H9 (cell line): ENCODE measurements at regions not wholly inside any gene's neighbourhood (a gene's known extent, or its start where the extent isn't known, plus 50 kb on each side); places are given as distances from the start of the nearest gene placed in this dataset.

Experiments used
- DNase-seq: peaks from one replicate; pipeline ENCODE4 v3.0.0-alpha.2; 2017
- H2AFZ ChIP-seq: one replicate; pipeline ENCODE4 v1.6.1; 2013; ENCODE audit warnings: mild to moderate bottlenecking, low read length, control low read depth, moderate library complexity
- H2AK5ac ChIP-seq: 2 replicates; pipeline ENCODE4 v1.6.1; 2013; ENCODE audit warnings: low read length, control low read depth, mixed read lengths; ENCODE audit not compliant: insufficient read length
- H2BK120ac ChIP-seq: one replicate; pipeline ENCODE4 v1.6.1; 2013; ENCODE audit warnings: low read depth, mild to moderate bottlenecking, low read length, control low read depth, inconsistent platforms; ENCODE audit not compliant: poor library complexity, severe bottlenecking
- H2BK12ac ChIP-seq: 2 replicates; pipeline ENCODE4 v1.6.1; 2013; ENCODE audit warnings: low read length, control low read depth, mixed read lengths, low read depth; ENCODE audit not compliant: insufficient read length
- H2BK15ac ChIP-seq: 2 replicates; pipeline ENCODE4 v1.6.1; 2013; ENCODE audit warnings: low read depth, low read length, control low read depth
- H2BK20ac ChIP-seq: one replicate; pipeline ENCODE4 v1.6.1; 2013; ENCODE audit warnings: low read depth, mild to moderate bottlenecking, low read length, control low read depth, inconsistent platforms; ENCODE audit not compliant: poor library complexity, severe bottlenecking
- H2BK5ac ChIP-seq: 2 replicates; pipeline ENCODE4 v1.6.1; 2013; ENCODE audit warnings: low read length, control low read depth, mixed read lengths; ENCODE audit not compliant: insufficient read length
- H3K14ac ChIP-seq: 2 replicates; pipeline ENCODE4 v1.6.1; 2013; ENCODE audit warnings: low read length, control low read depth; ENCODE audit not compliant: insufficient read depth
- H3K18ac ChIP-seq: 2 replicates; pipeline ENCODE4 v1.6.1; 2013; ENCODE audit warnings: low read depth, mild to moderate bottlenecking, mixed read lengths, low read length, control low read depth; ENCODE audit not compliant: insufficient read length
- H3K23ac ChIP-seq: 2 replicates; pipeline ENCODE4 v1.6.1; 2013; ENCODE audit warnings: low read length, control low read depth, mixed read lengths, low read depth; ENCODE audit not compliant: insufficient read length
- H3K23me2 ChIP-seq: 2 replicates; pipeline ENCODE4 v1.6.1; 2013; ENCODE audit warnings: low read depth, mild to moderate bottlenecking, mixed read lengths, low read length, control low read depth; ENCODE audit not compliant: insufficient read length, poor library complexity, severe bottlenecking
- H3K27ac ChIP-seq: 2 replicates; pipeline ENCODE4 v1.5.1; 2013; ENCODE audit warnings: low read length, control low read depth, mixed read lengths, low read depth; ENCODE audit not compliant: insufficient read length
- H3K27me3 ChIP-seq: 2 replicates; pipeline ENCODE4 v1.6.1; 2013; ENCODE audit warnings: low read length, control low read depth, inconsistent platforms; ENCODE audit not compliant: insufficient read depth
- H3K4ac ChIP-seq: 2 replicates; pipeline ENCODE4 v1.6.1; 2013; ENCODE audit warnings: low read depth, mild to moderate bottlenecking, control low read depth, inconsistent platforms, low read length, moderate library complexity
- H3K4me1 ChIP-seq: 2 replicates; pipeline ENCODE4 v1.6.1; 2013; ENCODE audit warnings: low read length, control low read depth, inconsistent platforms; ENCODE audit not compliant: insufficient read depth
- H3K4me2 ChIP-seq: 2 replicates; pipeline ENCODE4 v1.6.1; 2013; ENCODE audit warnings: low read length, control low read depth, mixed read lengths; ENCODE audit not compliant: insufficient read length, insufficient read depth
- H3K56ac ChIP-seq: 2 replicates; pipeline ENCODE4 v1.6.1; 2013; ENCODE audit warnings: low read depth, mild to moderate bottlenecking, mixed read lengths, low read length, control low read depth; ENCODE audit not compliant: insufficient read length
- H3K79me1 ChIP-seq: 2 replicates; pipeline ENCODE4 v1.6.1; 2013; ENCODE audit warnings: low read depth, mild to moderate bottlenecking, moderate library complexity, low read length, control low read depth, inconsistent platforms; ENCODE audit not compliant: insufficient read depth, poor library complexity, severe bottlenecking
- H3K79me2 ChIP-seq: 2 replicates; pipeline ENCODE4 v1.6.1; 2013; ENCODE audit warnings: low read length, control low read depth, inconsistent platforms; ENCODE audit not compliant: insufficient read depth
- H3K9ac ChIP-seq: 2 replicates; pipeline ENCODE4 v1.6.1; 2013; ENCODE audit warnings: low read length, control low read depth, mixed read lengths; ENCODE audit not compliant: insufficient read length; ENCODE audit errors: extremely low read depth
- H3K9me3 ChIP-seq: one replicate; pipeline ENCODE4 v1.6.1; 2013; ENCODE audit warnings: low read depth, low read length, inconsistent platforms; ENCODE audit not compliant: control insufficient read depth
- H3T11ph ChIP-seq: one replicate; pipeline ENCODE4 v1.6.1; 2013; ENCODE audit warnings: mild to moderate bottlenecking, low read length, control low read depth, inconsistent platforms
- H4K20me1 ChIP-seq: one replicate; pipeline ENCODE4 v1.6.1; 2013; ENCODE audit not compliant: control insufficient read depth, insufficient read length, insufficient read depth
- H4K5ac ChIP-seq: 2 replicates; pipeline ENCODE4 v1.6.1; 2013; ENCODE audit warnings: low read depth, mild to moderate bottlenecking, mixed read lengths, low read length, control low read depth; ENCODE audit not compliant: insufficient read length
- H4K8ac ChIP-seq: replicated peaks from 2 replicates; pipeline ENCODE4 v1.6.1; 2013; ENCODE audit warnings: low read length, control low read depth, mixed read lengths, low read depth; ENCODE audit not compliant: insufficient read length
- H4K91ac ChIP-seq: 2 replicates; pipeline ENCODE4 v1.6.1; 2013; ENCODE audit warnings: low read depth, mild to moderate bottlenecking, moderate library complexity, mixed read lengths, low read length, control low read depth; ENCODE audit not compliant: insufficient read length
- H3K27ac Mint-ChIP-seq, 3 experiments: 2 replicates in 2 of 3; 3 replicates in 1 of 3; pipeline ENCODE4 v1.8.0; 2020 to 2021; ENCODE audit warnings: mixed read lengths in 3 of 3, mild to moderate bottlenecking in 1 of 3, moderate library complexity in 1 of 3
- H3K27me3 Mint-ChIP-seq: 2 replicates; pipeline ENCODE4 v1.8.0; 2021; ENCODE audit warnings: low read depth, mild to moderate bottlenecking, moderate library complexity, mixed read lengths
- H3K36me3 Mint-ChIP-seq, 3 experiments: 2 replicates in 2 of 3; 3 replicates in 1 of 3; pipeline ENCODE4 v1.8.0; 2020 to 2021; ENCODE audit warnings: low read depth in 3 of 3, mixed read lengths in 3 of 3; ENCODE audit not compliant: insufficient read depth in 1 of 3
- H3K4me1 Mint-ChIP-seq, 2 experiments: 2 replicates each; pipeline ENCODE4 v1.8.0; 2020; ENCODE audit warnings: mixed read lengths in 2 of 2
- H3K4me3 Mint-ChIP-seq, 2 experiments: 2 replicates in 1 of 2; 3 replicates in 1 of 2; pipeline ENCODE4 v1.8.0; 2020 to 2021; ENCODE audit warnings: mild to moderate bottlenecking in 2 of 2, mixed read lengths in 2 of 2, moderate library complexity in 1 of 2
- H3K9me3 Mint-ChIP-seq, 2 experiments: 2 replicates in 1 of 2; 3 replicates in 1 of 2; pipeline ENCODE4 v1.8.0; 2020; ENCODE audit warnings: mild to moderate bottlenecking in 2 of 2, mixed read lengths in 2 of 2, moderate library complexity in 1 of 2
- WGBS: extraction: QIAGEN DNeasy Blood & Tissue Kit; methylation state at CpG from one replicate; pipeline ENCODE4 v1.1.7; 2013; ENCODE audit warnings: missing lambda C conversion rate, low lambda C conversion rate, mixed read lengths; ENCODE audit not compliant: insufficient read length; ENCODE audit errors: extremely low coverage; 5-methylcytosine and 5-hydroxymethylcytosine counted together
- TF ChIP-seq, protein P1 (sequence below): fragments of 200-600 bp; sonication (generic); conservative IDR thresholded peaks from 3 replicates; pipeline ENCODE4 v1.8.0; 2021; ENCODE audit warnings: antibody characterized with exemption, mild to moderate bottlenecking

DNA sequence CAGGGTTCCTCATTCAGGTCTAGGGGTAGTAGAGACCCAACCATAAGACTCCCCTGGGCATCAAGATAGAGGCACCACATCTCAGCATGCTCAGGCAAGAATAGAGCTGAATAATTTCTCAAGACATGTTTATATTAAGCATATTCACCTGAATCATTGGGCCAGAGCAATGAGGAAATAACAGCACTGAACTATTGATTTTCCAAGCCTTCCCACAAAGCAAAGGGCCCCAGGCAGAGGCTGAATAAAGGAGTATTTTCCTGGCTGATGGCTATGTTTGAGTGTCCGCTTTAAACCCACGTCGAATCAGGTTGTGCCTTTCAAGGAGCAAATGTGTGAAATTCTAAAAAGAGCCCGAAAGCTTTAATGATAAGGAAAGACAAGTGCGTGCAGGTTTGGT lies 129.2 kb downstream of the HSD17B3 start:
- H3K9me3 Mint-ChIP-seq: no peaks in the 10 kb centered on the region
- peaks cover 20 to 28% of the 10 kb centered on the region in 2 experiments; a peak in 3 of 4 replicates for H3K4me1 Mint-ChIP-seq
- no peak overlapping the region for H4K5ac ChIP-seq
- TF ChIP-seq, protein P1, sequence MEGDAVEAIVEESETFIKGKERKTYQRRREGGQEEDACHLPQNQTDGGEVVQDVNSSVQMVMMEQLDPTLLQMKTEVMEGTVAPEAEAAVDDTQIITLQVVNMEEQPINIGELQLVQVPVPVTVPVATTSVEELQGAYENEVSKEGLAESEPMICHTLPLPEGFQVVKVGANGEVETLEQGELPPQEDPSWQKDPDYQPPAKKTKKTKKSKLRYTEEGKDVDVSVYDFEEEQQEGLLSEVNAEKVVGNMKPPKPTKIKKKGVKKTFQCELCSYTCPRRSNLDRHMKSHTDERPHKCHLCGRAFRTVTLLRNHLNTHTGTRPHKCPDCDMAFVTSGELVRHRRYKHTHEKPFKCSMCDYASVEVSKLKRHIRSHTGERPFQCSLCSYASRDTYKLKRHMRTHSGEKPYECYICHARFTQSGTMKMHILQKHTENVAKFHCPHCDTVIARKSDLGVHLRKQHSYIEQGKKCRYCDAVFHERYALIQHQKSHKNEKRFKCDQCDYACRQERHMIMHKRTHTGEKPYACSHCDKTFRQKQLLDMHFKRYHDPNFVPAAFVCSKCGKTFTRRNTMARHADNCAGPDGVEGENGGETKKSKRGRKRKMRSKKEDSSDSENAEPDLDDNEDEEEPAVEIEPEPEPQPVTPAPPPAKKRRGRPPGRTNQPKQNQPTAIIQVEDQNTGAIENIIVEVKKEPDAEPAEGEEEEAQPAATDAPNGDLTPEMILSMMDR: no peak
- no peaks in the 10 kb centered on the region for H3K79me1 ChIP-seq
- DNase-seq: no peak
- no peaks in the 10 kb centered on the region for H3K36me3 Mint-ChIP-seq
- no peaks in the 10 kb centered on the region for H3K27me3 ChIP-seq
- WGBS: 100% methylated on average over 1 of the region's 5 CpGs
- no peak overlapping the region for H3T11ph ChIP-seq
- H3K4ac ChIP-seq: no peak overlapping the region
- no peak overlapping the region for H3K14ac ChIP-seq
- H2BK120ac ChIP-seq: no peak overlapping the region
- H3K4me3 Mint-ChIP-seq: no peak overlapping the region
- no peak overlapping the region for H2AK5ac ChIP-seq
- H3K27ac Mint-ChIP-seq: no peak overlapping the region
- no peak overlapping the region for H2BK20ac ChIP-seq
- no peak overlapping the region for H2BK5ac ChIP-seq
- H3K18ac ChIP-seq: no peak overlapping the region
- H4K20me1 ChIP-seq: no peaks in the 10 kb centered on the region
- H2BK15ac ChIP-seq: no peak overlapping the region
- no peaks in the 10 kb centered on the region for H3K23me2 ChIP-seq
- H2BK12ac ChIP-seq: no peak overlapping the region
- no peaks in the 10 kb centered on the region; the same call in none of the 2 replicates for H3K4me1 ChIP-seq
- no peak overlapping the region for H4K91ac ChIP-seq
- no peaks in the 10 kb centered on the region for H3K79me2 ChIP-seq
- no peaks in the 10 kb centered on the region for H3K9me3 ChIP-seq
- H3K9ac ChIP-seq: no peak overlapping the region
- H3K4me2 ChIP-seq: no peak overlapping the region
- no peak overlapping the region for H4K8ac ChIP-seq
- H3K27me3 Mint-ChIP-seq: peaks cover 11% of the 10 kb centered on the region
- H3K23ac ChIP-seq: no peak overlapping the region
- H2AFZ ChIP-seq: no peak overlapping the region
- H3K27ac ChIP-seq: no peak overlapping the region
- H3K56ac ChIP-seq: no peak overlapping the region
